ENCODE measurements at regions not wholly inside any gene's neighbourhood (a gene's known extent, or its start where the extent isn't known, plus 50 kb on each side); places are given as distances from the start of the nearest gene placed in this dataset.

- H3K4me3 ChIP-seq (ENCODE audit: low read depth, low read length), result no peak overlapping the region
- CTCF ChIA-PET, result no interaction called here
- no peak for TF ChIP-seq CTCF (IDR thresholded peaks at IDR 0.05; ENCODE audit: insufficient read depth, low read length, missing control alignments)
- DNase-seq (ENCODE audit: low read depth, low spot score), result no peak
- POLR2A ChIA-PET, result no interaction called here
These were observed 146.2 kb upstream of the ZBED5 start for GRCh38 chr11:11004069-11004468.

GRCh38 chr11:11003226-11003625 lies 145.4 kb upstream of the ZBED5 start:
- no peak overlapping the region for H3K4me3 ChIP-seq (ENCODE audit: low read depth, low read length)
- no peak for TF ChIP-seq CTCF (IDR thresholded peaks at IDR 0.05; ENCODE audit: insufficient read depth, low read length, missing control alignments)
- CTCF ChIA-PET, result interaction anchor here (0.7 kb wide), 1 partner anchor 69 kb away, joined by 3 read pairs; no protein-coding TSS in a partner anchor
- POLR2A ChIA-PET, result no interaction called here
- no peak for DNase-seq (ENCODE audit: low read depth, low spot score)

GRCh38 chr11:11000579-11001283 lies 142.9 kb upstream of the ZBED5 start:
- ChIA-PET POLR2A (no interaction called here), CTCF (interaction anchor here (1.1 to 2.3 kb wide), 3 partner anchors 9 to 21 kb away, joined by 4 to 10 read pairs (median 5); no protein-coding TSS in a partner anchor)
- no peak overlapping the region for H3K4me3 ChIP-seq (ENCODE audit: low read depth, low read length)
- TF ChIP-seq CTCF (IDR thresholded peaks at IDR 0.05; ENCODE audit: insufficient read depth, low read length, missing control alignments), result no peak
- DNase-seq (ENCODE audit: low read depth, low spot score), result no peak

GRCh38 chr11:10998674-10999073 lies 140.8 kb upstream of the ZBED5 start:
- POLR2A ChIA-PET, result no interaction called here
- no peak overlapping the region for H3K4me3 ChIP-seq (ENCODE audit: low read depth, low read length)
- TF ChIP-seq CTCF (IDR thresholded peaks at IDR 0.05; ENCODE audit: insufficient read depth, low read length, missing control alignments), result no peak
- CTCF ChIA-PET, result interaction anchor here (1.4 kb wide), 1 partner anchor 65 kb away, joined by 3 read pairs; no protein-coding TSS in a partner anchor
- no peak for DNase-seq (ENCODE audit: low read depth, low spot score)

- TF ChIP-seq CTCF (IDR thresholded peaks at IDR 0.05; ENCODE audit: insufficient read depth, low read length, missing control alignments), result no peak
- ChIA-PET POLR2A (no interaction called here), CTCF (no interaction called here)
- no peak overlapping the region for H3K4me3 ChIP-seq (ENCODE audit: low read depth, low read length)
- DNase-seq (ENCODE audit: low read depth, low spot score), result no peak
These were observed 138.8 kb upstream of the ZBED5 start for GRCh38 chr11:10996678-10997077.

GRCh38 chr11:10993640-10994039 lies 135.8 kb upstream of the ZBED5 start:
- ChIA-PET POLR2A (no interaction called here), CTCF (interaction anchor here (1.4 kb wide), 1 partner anchor 27 kb away, joined by 4 read pairs; no protein-coding TSS in a partner anchor)
- DNase-seq (ENCODE audit: low read depth, low spot score), result no peak
- H3K4me3 ChIP-seq (ENCODE audit: low read depth, low read length), result no peak overlapping the region
- no peak for TF ChIP-seq CTCF (IDR thresholded peaks at IDR 0.05; ENCODE audit: insufficient read depth, low read length, missing control alignments)
